A172 (cell line): ENCODE measurements at regions not wholly inside any gene's neighbourhood (a gene's known extent, or its start where the extent isn't known, plus 50 kb on each side); places are given as distances from the start of the nearest gene placed in this dataset.

ENCODE experiments used
- DNase-seq: peaks from one replicate; pipeline ENCODE4 v3.0.0-alpha.2; 2015; ENCODE audit warnings: low spot score

GRCh38 chrX:143206966-143207365 is 181.2 kb downstream of the SPANXN4 start:
- DNase-seq = peak; percentile 1

- no peak for DNase-seq
Observed at GRCh38 chrX:143171703-143172102, 146.0 kb downstream of the SPANXN4 start.

GRCh38 chrX:143165778-143166177 is 140.1 kb downstream of the SPANXN4 start:
- no peak for DNase-seq

GRCh38 chrX:143139681-143140080 is 114.0 kb downstream of the SPANXN4 start:
- no peak for DNase-seq

- DNase-seq = peak; percentile 0
Observed at GRCh38 chrX:143121477-143121876, 95.7 kb downstream of the SPANXN4 start.

GRCh38 chrX:143115466-143115865 is 89.7 kb downstream of the SPANXN4 start:
- DNase-seq = no peak

GRCh38 chrX:143095816-143096215 is 70.1 kb downstream of the SPANXN4 start:
- DNase-seq = peak; percentile 19

GRCh38 chrX:143095321-143095720 is 69.6 kb downstream of the SPANXN4 start:
- DNase-seq = no peak

GRCh38 chrX:143094417-143095023 is 68.8 kb downstream of the SPANXN4 start:
- peak; percentile 35 for DNase-seq
